MM.1S (cell line): ENCODE measurements at regions not wholly inside any gene's neighbourhood (a gene's known extent, or its start where the extent isn't known, plus 50 kb on each side); places are given as distances from the start of the nearest gene placed in this dataset.

ENCODE experiments used
- EZH2 ChIP-seq: fragments of 300-600 bp; sonication (generic); optimal IDR thresholded peaks from 2 replicates; pipeline ENCODE3; 2017; ENCODE audit warnings: low read depth, mild to moderate bottlenecking, antibody characterized with exemption, low read length, mixed read lengths
- TF ChIP-seq, protein P1 (sequence below): fragments of 300-600 bp; sonication (generic); IDR thresholded peaks from 2 replicates; pipeline ENCODE4 v1.5.1; 2016; ENCODE audit warnings: antibody characterized with exemption, low read length, mixed read lengths

DNA sequence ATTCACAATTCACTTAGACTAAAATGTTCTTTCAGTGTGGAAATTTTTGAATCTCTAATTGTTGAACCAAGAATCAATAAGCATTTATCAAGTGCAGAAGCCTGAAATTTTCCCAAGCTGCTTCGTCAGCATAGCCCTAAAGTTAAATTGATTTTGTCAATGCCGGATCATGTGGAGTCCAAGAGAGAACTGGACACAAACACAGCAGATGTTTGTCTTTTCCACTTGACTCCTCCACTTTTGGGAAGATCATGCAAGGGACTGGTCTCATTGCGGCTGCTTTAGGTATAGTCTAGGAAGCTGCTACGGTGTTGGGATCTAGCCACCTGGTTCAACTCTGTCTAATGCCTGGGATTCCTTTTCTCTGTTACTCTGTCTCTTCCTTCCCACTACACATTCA lies 95.7 kb downstream of the CYB561 start:
- TF ChIP-seq, protein P1, sequence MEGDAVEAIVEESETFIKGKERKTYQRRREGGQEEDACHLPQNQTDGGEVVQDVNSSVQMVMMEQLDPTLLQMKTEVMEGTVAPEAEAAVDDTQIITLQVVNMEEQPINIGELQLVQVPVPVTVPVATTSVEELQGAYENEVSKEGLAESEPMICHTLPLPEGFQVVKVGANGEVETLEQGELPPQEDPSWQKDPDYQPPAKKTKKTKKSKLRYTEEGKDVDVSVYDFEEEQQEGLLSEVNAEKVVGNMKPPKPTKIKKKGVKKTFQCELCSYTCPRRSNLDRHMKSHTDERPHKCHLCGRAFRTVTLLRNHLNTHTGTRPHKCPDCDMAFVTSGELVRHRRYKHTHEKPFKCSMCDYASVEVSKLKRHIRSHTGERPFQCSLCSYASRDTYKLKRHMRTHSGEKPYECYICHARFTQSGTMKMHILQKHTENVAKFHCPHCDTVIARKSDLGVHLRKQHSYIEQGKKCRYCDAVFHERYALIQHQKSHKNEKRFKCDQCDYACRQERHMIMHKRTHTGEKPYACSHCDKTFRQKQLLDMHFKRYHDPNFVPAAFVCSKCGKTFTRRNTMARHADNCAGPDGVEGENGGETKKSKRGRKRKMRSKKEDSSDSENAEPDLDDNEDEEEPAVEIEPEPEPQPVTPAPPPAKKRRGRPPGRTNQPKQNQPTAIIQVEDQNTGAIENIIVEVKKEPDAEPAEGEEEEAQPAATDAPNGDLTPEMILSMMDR, result no peak
- TF ChIP-seq EZH2, result no peak
